ENCODE measurements at regions not wholly inside any gene's neighbourhood (a gene's known extent, or its start where the extent isn't known, plus 50 kb on each side); places are given as distances from the start of the nearest gene placed in this dataset.

DNA sequence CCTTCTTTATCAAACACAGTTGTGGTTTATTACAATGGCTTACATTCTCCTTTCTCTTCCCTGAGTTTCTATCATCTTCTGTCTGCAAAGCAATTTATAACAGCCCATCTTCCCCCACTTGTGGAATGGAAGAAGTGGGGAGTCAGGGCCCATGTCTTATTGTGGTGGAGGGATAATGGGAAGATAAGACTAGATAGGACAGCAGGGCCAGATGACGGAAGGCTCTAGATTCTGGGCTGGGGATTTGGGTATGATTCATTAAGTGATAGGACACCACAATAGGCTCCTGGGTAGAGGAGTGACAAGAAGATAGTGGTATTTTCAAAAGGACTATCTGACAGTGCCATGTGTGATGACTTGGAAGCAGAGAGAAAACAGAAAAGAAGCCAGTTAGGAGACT, 450.6 kb downstream of the TTLL7 start:
- CTCF ChIA-PET: no interaction called here
- Histone ChIP-seq H3K4me3 (ENCODE audit: insufficient read depth, low read depth, low read length) (no peak overlapping the region), H3K4ac (ENCODE audit: low read depth, low read length) (no peak overlapping the region), H3K14ac (replicated peaks; ENCODE audit: low read depth, low read length) (no peak overlapping the region), H4K91ac (ENCODE audit: insufficient read depth, low read depth, low read length) (no peak overlapping the region), H3K4me2 (ENCODE audit: low read depth, low read length) (no peak overlapping the region), H2BK120ac (ENCODE audit: low read depth, low read length) (no peak overlapping the region), H2BK5ac (ENCODE audit: low read depth, low read length, poor library complexity, severe bottlenecking) (no peak overlapping the region), H2AK5ac (ENCODE audit: low read depth, low read length) (no peak overlapping the region), H3K56ac (ENCODE audit: extremely low read depth, insufficient read depth, low read length) (no peak overlapping the region), H2BK20ac (ENCODE audit: low read depth, low read length) (no peak overlapping the region), H4K20me1 (ENCODE audit: insufficient read depth, low read length) (no peaks in the 10 kb centered on the region), H3K4me1 (ENCODE audit: control insufficient read depth, insufficient read depth, low read length) (no peaks in the 10 kb centered on the region), H3K27me3 (ENCODE audit: control insufficient read depth, insufficient read depth, low read length) (no peaks in the 10 kb centered on the region), H3K27ac (ENCODE audit: insufficient read depth, low read length) (no peak overlapping the region), H2BK15ac (ENCODE audit: low read depth, low read length) (no peak overlapping the region), H3K36me3 (ENCODE audit: control insufficient read depth, insufficient read depth, low read length) (no peaks in the 10 kb centered on the region), H3K9me1 (ENCODE audit: insufficient read depth, low read length) (no peaks in the 10 kb centered on the region), H2AFZ (replicated peaks; ENCODE audit: low read length, poor library complexity) (no peak overlapping the region), H3K18ac (ENCODE audit: low read depth, low read length) (no peak overlapping the region), H3K9ac (ENCODE audit: low read depth, low read length) (no peak overlapping the region), H4K5ac (ENCODE audit: low read depth, low read length) (no peak overlapping the region), H3K23ac (ENCODE audit: low read depth, low read length) (no peak overlapping the region), H3K9me3 (ENCODE audit: control insufficient read depth, insufficient read depth, low read length) (peaks cover 3% of the 10 kb centered on the region; the same call in 1 of the 2 replicates), H2AK9ac (replicated peaks; ENCODE audit: low read depth, low read length, poor library complexity) (no peak overlapping the region), H4K8ac (ENCODE audit: low read depth in 2 of 2, low read length in 2 of 2) (no peak overlapping the region), H3K79me1 (ENCODE audit: low read depth in 1 of 2, low read length in 2 of 2) (no peaks in the 10 kb centered on the region)
- POLR2A ChIA-PET (ENCODE audit: unreplicated experiment): no interaction called here
- WGBS, 2 experiments (ENCODE audit: extremely low coverage in 2 of 2, insufficient read length in 1 of 2): no CpG with 5 or more reads among the region's 1 CpG
- BruUV-seq (replicated peaks): no TSS peak
- TF ChIP-seq RFX5 (IDR thresholded peaks at IDR 0.05; ENCODE audit: low read depth, low read length) (no peak), NFE2L2 (IDR thresholded peaks at IDR 0.05; ENCODE audit: low read depth, low read length) (no peak), RAD21 (IDR thresholded peaks at IDR 0.05; ENCODE audit: low read length) (no peak), MAFK (IDR thresholded peaks at IDR 0.05; ENCODE audit: low read depth, low read length) (no peak), BHLHE40 (IDR thresholded peaks at IDR 0.05; ENCODE audit: low read depth, low read length) (no peak), POLR2A (IDR thresholded peaks at IDR 0.05; ENCODE audit: low read depth, low read length) (no peak), CHD1 (IDR thresholded peaks at IDR 0.05; ENCODE audit: low read depth, low read length) (no peak), MXI1 (IDR thresholded peaks at IDR 0.05; ENCODE audit: borderline replicate concordance, low read depth, low read length) (no peak)
- TF ChIP-seq, protein P1, sequence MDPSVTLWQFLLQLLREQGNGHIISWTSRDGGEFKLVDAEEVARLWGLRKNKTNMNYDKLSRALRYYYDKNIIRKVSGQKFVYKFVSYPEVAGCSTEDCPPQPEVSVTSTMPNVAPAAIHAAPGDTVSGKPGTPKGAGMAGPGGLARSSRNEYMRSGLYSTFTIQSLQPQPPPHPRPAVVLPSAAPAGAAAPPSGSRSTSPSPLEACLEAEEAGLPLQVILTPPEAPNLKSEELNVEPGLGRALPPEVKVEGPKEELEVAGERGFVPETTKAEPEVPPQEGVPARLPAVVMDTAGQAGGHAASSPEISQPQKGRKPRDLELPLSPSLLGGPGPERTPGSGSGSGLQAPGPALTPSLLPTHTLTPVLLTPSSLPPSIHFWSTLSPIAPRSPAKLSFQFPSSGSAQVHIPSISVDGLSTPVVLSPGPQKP (IDR thresholded peaks at IDR 0.05; ENCODE audit: borderline replicate concordance, low read depth, low read length): no peak
- dilution Hi-C loops (cut with HindIII; ENCODE audit: low sequenced_read_pairs, unreplicated experiment) (no loop called here), in situ Hi-C loops (cut with MboI; ENCODE audit: low sequenced_read_pairs) (no loop called here), intact Hi-C loops (cut with micrococcal nuclease) (no loop called here)
- no peak for DNase-seq
- no peak for ATAC-seq (ENCODE audit: low read depth)
